Glutamatergic neuron (in vitro differentiated cells): ENCODE measurements at regions not wholly inside any gene's neighbourhood (a gene's known extent, or its start where the extent isn't known, plus 50 kb on each side); places are given as distances from the start of the nearest gene placed in this dataset.

Experiments used
- DNase-seq: peaks from one replicate; pipeline ENCODE4 v3.0.0; 2022
- H3K27ac Mint-ChIP-seq: one replicate; pipeline ENCODE4 v1.8.0; 2020; ENCODE audit warnings: mild to moderate bottlenecking, mixed read lengths, inconsistent platforms; ENCODE audit not compliant: unreplicated experiment
- H3K27me3 Mint-ChIP-seq: one replicate; pipeline ENCODE4 v1.8.0; 2020; ENCODE audit warnings: mild to moderate bottlenecking, moderate library complexity, mixed read lengths, inconsistent platforms; ENCODE audit not compliant: unreplicated experiment
- H3K36me3 Mint-ChIP-seq: one replicate; pipeline ENCODE4 v1.8.0; 2020; ENCODE audit warnings: mild to moderate bottlenecking, mixed read lengths, inconsistent platforms; ENCODE audit not compliant: unreplicated experiment
- H3K4me1 Mint-ChIP-seq: one replicate; pipeline ENCODE4 v1.8.0; 2020; ENCODE audit warnings: mild to moderate bottlenecking, low read depth, mixed read lengths, inconsistent platforms; ENCODE audit not compliant: unreplicated experiment
- H3K4me3 Mint-ChIP-seq: one replicate; pipeline ENCODE4 v1.8.0; 2020; ENCODE audit warnings: mild to moderate bottlenecking, mixed read lengths, inconsistent platforms; ENCODE audit not compliant: unreplicated experiment
- H3K9me3 Mint-ChIP-seq: one replicate; pipeline ENCODE4 v1.8.0; 2020; ENCODE audit warnings: mild to moderate bottlenecking, moderate library complexity, mixed read lengths, inconsistent platforms; ENCODE audit not compliant: unreplicated experiment
- TF ChIP-seq, protein P1 (sequence below): fragments of 200-600 bp; sonication (generic); IDR thresholded peaks from one replicate; pipeline ENCODE4 v1.5.0; 2021; ENCODE audit not compliant: partially characterized antibody, unreplicated experiment

DNA sequence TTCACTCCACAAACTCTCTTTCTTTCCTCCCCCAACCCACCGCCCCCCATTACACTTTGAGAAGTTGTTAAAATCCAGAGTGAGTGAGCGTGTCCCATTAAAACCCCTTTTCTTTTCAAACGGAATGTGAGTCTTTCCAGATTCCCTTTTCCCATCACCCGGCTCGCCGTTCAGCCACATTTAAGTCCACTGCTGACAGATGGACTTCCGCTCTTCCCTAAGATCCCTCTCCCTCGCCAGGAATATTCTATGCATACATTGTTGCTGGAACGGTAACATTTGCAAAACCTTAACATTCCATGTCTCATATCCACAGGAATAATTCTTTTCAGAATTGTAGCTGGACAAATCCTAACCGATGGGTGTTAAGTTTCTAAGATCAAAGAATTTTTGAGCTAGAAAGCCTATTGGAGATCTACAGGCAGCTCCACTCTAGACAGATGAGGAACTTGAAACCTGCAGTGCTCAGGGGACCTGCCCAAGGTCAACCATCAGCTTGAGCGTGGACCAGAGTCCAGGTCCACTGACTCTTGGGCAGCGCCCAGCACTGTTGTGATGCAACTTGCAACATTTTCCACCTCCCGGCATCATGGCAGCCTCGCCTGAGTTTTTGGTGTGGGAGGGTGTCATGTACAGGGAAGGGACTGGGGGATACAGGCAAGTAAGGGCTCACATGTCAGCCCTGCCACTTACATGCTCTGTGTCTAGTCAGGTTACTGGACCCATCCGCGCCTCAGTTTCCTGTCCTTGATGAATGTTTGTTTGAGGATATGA is 500.1 kb downstream of the CCDC171 start:
- TF ChIP-seq, protein P1, sequence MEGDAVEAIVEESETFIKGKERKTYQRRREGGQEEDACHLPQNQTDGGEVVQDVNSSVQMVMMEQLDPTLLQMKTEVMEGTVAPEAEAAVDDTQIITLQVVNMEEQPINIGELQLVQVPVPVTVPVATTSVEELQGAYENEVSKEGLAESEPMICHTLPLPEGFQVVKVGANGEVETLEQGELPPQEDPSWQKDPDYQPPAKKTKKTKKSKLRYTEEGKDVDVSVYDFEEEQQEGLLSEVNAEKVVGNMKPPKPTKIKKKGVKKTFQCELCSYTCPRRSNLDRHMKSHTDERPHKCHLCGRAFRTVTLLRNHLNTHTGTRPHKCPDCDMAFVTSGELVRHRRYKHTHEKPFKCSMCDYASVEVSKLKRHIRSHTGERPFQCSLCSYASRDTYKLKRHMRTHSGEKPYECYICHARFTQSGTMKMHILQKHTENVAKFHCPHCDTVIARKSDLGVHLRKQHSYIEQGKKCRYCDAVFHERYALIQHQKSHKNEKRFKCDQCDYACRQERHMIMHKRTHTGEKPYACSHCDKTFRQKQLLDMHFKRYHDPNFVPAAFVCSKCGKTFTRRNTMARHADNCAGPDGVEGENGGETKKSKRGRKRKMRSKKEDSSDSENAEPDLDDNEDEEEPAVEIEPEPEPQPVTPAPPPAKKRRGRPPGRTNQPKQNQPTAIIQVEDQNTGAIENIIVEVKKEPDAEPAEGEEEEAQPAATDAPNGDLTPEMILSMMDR, result no peak
- no peak for DNase-seq
- Mint-ChIP-seq H3K27ac (no peak overlapping the region), H3K4me3 (no peak overlapping the region), H3K9me3 (peaks cover 3% of the 10 kb centered on the region), H3K36me3 (no peaks in the 10 kb centered on the region), H3K4me1 (no peaks in the 10 kb centered on the region), H3K27me3 (peaks cover 3% of the 10 kb centered on the region)

- Mint-ChIP-seq H3K36me3 (no peaks in the 10 kb centered on the region), H3K27me3 (peaks cover 6% of the 10 kb centered on the region), H3K9me3 (peaks cover under 1% of the 10 kb centered on the region), H3K27ac (no peak overlapping the region), H3K4me1 (no peaks in the 10 kb centered on the region), H3K4me3 (no peak overlapping the region)
- TF ChIP-seq, protein P1, result no peak
- no peak for DNase-seq
Measured at GRCh38 chr9:16057541-16057940, 504.7 kb downstream of the CCDC171 start.

- Mint-ChIP-seq H3K4me1 (no peaks in the 10 kb centered on the region), H3K36me3 (no peaks in the 10 kb centered on the region), H3K4me3 (no peak overlapping the region), H3K27me3 (peaks cover 3% of the 10 kb centered on the region), H3K27ac (no peak overlapping the region), H3K9me3 (no peaks in the 10 kb centered on the region)
- DNase-seq, result no peak
- TF ChIP-seq, protein P1, result no peak
Measured at GRCh38 chr9:16058131-16058549, 505.3 kb downstream of the CCDC171 start.

DNA sequence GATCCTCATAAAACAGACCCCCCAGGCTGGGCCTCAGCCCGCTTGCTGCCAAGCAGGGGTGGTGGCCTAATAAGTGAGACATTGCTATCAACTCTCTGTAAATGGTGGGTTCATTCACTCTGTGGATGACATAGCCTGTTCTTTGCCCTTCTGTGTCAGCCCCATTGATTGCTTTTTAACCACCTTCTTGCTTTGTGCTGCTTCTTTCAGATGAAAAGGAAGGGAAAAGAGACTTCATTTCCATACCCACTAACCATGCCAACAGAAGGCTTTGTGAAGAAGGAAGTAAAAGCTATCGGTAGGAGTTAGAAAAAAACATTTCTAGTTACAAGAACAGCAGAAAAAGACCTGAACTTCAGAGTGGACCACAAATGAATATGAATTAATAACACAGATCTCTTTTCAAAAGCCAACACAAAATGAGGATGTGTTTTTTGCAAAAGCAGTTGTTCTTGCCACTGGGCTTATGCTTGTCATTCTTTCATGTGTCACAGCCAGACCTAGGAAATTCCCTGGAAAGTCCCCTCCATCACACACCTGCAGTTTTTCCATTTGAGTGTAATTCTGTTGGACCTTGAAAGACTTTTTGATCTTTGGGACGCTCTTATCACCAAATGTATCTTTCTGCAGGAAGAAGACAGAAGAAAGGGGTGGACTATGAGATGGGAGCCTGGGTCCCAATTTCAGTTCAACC is 507.7 kb downstream of the CCDC171 start:
- H3K27me3 Mint-ChIP-seq, result peaks cover 3% of the 10 kb centered on the region
- H3K27ac Mint-ChIP-seq, result no peak overlapping the region
- DNase-seq, result no peak
- H3K9me3 Mint-ChIP-seq, result no peaks in the 10 kb centered on the region
- H3K36me3 Mint-ChIP-seq, result no peaks in the 10 kb centered on the region
- H3K4me3 Mint-ChIP-seq, result no peak overlapping the region
- no peaks in the 10 kb centered on the region for H3K4me1 Mint-ChIP-seq
- TF ChIP-seq, protein P1, result no peak
